ENCODE measurements at regions not wholly inside any gene's neighbourhood (a gene's known extent, or its start where the extent isn't known, plus 50 kb on each side); places are given as distances from the start of the nearest gene placed in this dataset.
A peak's percentile ranks its signal among the peaks of the same experiment; 100 is the strongest.

DNA sequence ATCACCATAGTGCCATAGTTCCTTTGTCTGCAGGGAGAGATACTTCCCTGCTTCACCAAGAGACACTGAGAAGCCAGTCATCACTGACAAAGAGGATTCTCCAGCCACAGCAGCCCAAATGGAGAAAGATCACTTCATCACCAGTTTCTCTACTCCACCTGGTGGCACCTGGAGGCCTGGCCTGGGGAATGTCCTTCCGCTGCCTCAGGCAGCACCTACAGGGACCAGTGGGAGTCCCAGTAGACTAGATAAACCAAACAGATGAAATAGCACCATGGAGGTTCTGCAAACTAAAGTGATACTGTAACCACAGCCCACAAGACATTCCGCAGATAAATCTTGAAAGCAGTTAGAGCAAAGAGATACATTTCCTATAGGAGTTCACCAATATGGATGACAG lies 266.5 kb downstream of the C6orf118 start:
- TF ChIP-seq, protein P1, sequence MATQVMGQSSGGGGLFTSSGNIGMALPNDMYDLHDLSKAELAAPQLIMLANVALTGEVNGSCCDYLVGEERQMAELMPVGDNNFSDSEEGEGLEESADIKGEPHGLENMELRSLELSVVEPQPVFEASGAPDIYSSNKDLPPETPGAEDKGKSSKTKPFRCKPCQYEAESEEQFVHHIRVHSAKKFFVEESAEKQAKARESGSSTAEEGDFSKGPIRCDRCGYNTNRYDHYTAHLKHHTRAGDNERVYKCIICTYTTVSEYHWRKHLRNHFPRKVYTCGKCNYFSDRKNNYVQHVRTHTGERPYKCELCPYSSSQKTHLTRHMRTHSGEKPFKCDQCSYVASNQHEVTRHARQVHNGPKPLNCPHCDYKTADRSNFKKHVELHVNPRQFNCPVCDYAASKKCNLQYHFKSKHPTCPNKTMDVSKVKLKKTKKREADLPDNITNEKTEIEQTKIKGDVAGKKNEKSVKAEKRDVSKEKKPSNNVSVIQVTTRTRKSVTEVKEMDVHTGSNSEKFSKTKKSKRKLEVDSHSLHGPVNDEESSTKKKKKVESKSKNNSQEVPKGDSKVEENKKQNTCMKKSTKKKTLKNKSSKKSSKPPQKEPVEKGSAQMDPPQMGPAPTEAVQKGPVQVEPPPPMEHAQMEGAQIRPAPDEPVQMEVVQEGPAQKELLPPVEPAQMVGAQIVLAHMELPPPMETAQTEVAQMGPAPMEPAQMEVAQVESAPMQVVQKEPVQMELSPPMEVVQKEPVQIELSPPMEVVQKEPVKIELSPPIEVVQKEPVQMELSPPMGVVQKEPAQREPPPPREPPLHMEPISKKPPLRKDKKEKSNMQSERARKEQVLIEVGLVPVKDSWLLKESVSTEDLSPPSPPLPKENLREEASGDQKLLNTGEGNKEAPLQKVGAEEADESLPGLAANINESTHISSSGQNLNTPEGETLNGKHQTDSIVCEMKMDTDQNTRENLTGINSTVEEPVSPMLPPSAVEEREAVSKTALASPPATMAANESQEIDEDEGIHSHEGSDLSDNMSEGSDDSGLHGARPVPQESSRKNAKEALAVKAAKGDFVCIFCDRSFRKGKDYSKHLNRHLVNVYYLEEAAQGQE (IDR thresholded peaks at IDR 0.05; ENCODE audit: low read depth), result no peak
- TF ChIP-seq NFIC (IDR thresholded peaks at IDR 0.05), result no peak
- no peak for TF ChIP-seq CEBPB (IDR thresholded peaks at IDR 0.05)
- TF ChIP-seq CREB1 (IDR thresholded peaks at IDR 0.05; ENCODE audit: low read depth), result no peak
- TF ChIP-seq FOXM1 (IDR thresholded peaks at IDR 0.05; ENCODE audit: borderline replicate concordance, low read depth), result no peak
- TF ChIP-seq RAD21 (IDR thresholded peaks at IDR 0.05; ENCODE audit: low read depth), result 0 out of 2 replicates have a peak, but pooled peaks have one; percentile 10
